HEK293 (cell line): ENCODE measurements at regions not wholly inside any gene's neighbourhood (a gene's known extent, or its start where the extent isn't known, plus 50 kb on each side); places are given as distances from the start of the nearest gene placed in this dataset.

Source experiments
- CTCF ChIA-PET: fragments of 350-600 bp; formaldehyde crosslinking; extraction: SDS; loops from one replicate; lab custom pipeline; 2021; ENCODE audit warnings: antibody characterized with exemption; lab: Yijun Ruan, JAX
- POLR2A ChIA-PET: fragments of 300-600 bp; formaldehyde crosslinking; extraction: SDS; loops from one replicate; lab custom pipeline; 2020; ENCODE audit warnings: antibody characterized with exemption, inconsistent platforms; lab: Yijun Ruan, JAX
- H3K27ac ChIP-seq: fragments of 200-500 bp; sonication (Bioruptor generic); 2 replicates; pipeline ENCODE4 v1.5.1; 2014; ENCODE audit warnings: low read depth, low read length, control low read depth, inconsistent platforms; ENCODE audit errors: extremely low read depth
- H3K36me3 ChIP-seq, 2 experiments: fragments of 200-500 bp in 1 of 2; sonication (Bioruptor generic) in 1 of 2; 1 replicate in 1 of 2; 2 replicates in 1 of 2; pipeline ENCODE4 v1.5.1; 2014 to 2017; ENCODE audit warnings: inconsistent platforms in 2 of 2, low read length in 2 of 2; ENCODE audit not compliant: control insufficient read depth in 2 of 2, insufficient read depth in 1 of 2
- H3K4me1 ChIP-seq: fragments of 200-500 bp; sonication (Bioruptor generic); 2 replicates; pipeline ENCODE4 v1.5.1; 2014; ENCODE audit warnings: mild to moderate bottlenecking, low read length, inconsistent platforms; ENCODE audit not compliant: control insufficient read depth, insufficient read depth
- H3K4me3 ChIP-seq: 2 replicates; pipeline ENCODE4 v1.5.1; 2011; ENCODE audit warnings: low read depth, mild to moderate bottlenecking, control low read depth, low read length, moderate library complexity
- H3K9me3 ChIP-seq: fragments of 200-500 bp; sonication (Bioruptor generic); 2 replicates; pipeline ENCODE4 v1.5.1; 2014; ENCODE audit warnings: low read depth, low read length, inconsistent platforms; ENCODE audit not compliant: control insufficient read depth, insufficient read depth
- EGR2 ChIP-seq: fragments of 450-650 bp; formaldehyde crosslinking; IDR thresholded peaks from 2 replicates; pipeline ENCODE4 v1.5.1; 2016; ENCODE audit warnings: low read depth, missing biosample characterization, missing genetic modification characterization
- FEZF1 ChIP-seq: fragments of 450-650 bp; formaldehyde crosslinking; IDR thresholded peaks from 2 replicates; pipeline ENCODE4 v1.5.1; 2016; ENCODE audit warnings: missing biosample characterization, missing genetic modification characterization
- GLI2 ChIP-seq: fragments of 450-650 bp; formaldehyde crosslinking; IDR thresholded peaks from 2 replicates; pipeline ENCODE4; 2017; ENCODE audit warnings: missing biosample characterization, missing genetic modification characterization, low read depth, borderline replicate concordance
- REST ChIP-seq: fragments of 450-650 bp; formaldehyde crosslinking; IDR thresholded peaks from 2 replicates; pipeline ENCODE4 v1.5.1; 2016; ENCODE audit warnings: missing biosample characterization, missing genetic modification characterization
- TSHZ1 ChIP-seq: fragments of 450-650 bp; formaldehyde crosslinking; IDR thresholded peaks from 2 replicates; pipeline ENCODE4 v1.5.1; 2016; ENCODE audit warnings: missing biosample characterization, missing genetic modification characterization, borderline replicate concordance
- ZBTB17 ChIP-seq: fragments of 450-650 bp; formaldehyde crosslinking; IDR thresholded peaks from 2 replicates; pipeline ENCODE4 v1.5.1; 2016; ENCODE audit warnings: missing biosample characterization, missing genetic modification characterization
- ZFP41 ChIP-seq: fragments of 450-650 bp; formaldehyde crosslinking; IDR thresholded peaks from 2 replicates; pipeline ENCODE4 v1.5.1; 2016; ENCODE audit warnings: missing biosample characterization, missing genetic modification characterization, borderline replicate concordance
- ZNF280D ChIP-seq: fragments of 450-650 bp; formaldehyde crosslinking; IDR thresholded peaks from 2 replicates; pipeline ENCODE4 v1.5.1; 2016; ENCODE audit warnings: missing biosample characterization, missing genetic modification characterization
- ZNF362 ChIP-seq: fragments of 450-650 bp; formaldehyde crosslinking; IDR thresholded peaks from 2 replicates; pipeline ENCODE4 v1.5.1; 2016; ENCODE audit warnings: missing biosample characterization, missing genetic modification characterization
- ZNF366 ChIP-seq: fragments of 450-650 bp; formaldehyde crosslinking; conservative IDR thresholded peaks from 2 replicates; pipeline ENCODE4 v1.5.1; 2016; ENCODE audit warnings: missing biosample characterization, missing genetic modification characterization
- ZNF48 ChIP-seq: fragments of 450-650 bp; formaldehyde crosslinking; IDR thresholded peaks from 2 replicates; pipeline ENCODE4 v1.5.1; 2016; ENCODE audit warnings: missing biosample characterization, missing genetic modification characterization
- ZNF544 ChIP-seq: fragments of 450-650 bp; formaldehyde crosslinking; IDR thresholded peaks from 2 replicates; pipeline ENCODE4 v1.5.0; 2017; ENCODE audit warnings: missing biosample characterization, missing genetic modification characterization
- ZNF571 ChIP-seq: fragments of 450-650 bp; formaldehyde crosslinking; IDR thresholded peaks from 2 replicates; pipeline ENCODE4 v1.5.0; 2017; ENCODE audit warnings: missing biosample characterization, missing genetic modification characterization
- ZNF639 ChIP-seq: fragments of 450-650 bp; formaldehyde crosslinking; IDR thresholded peaks from 2 replicates; pipeline ENCODE4 v1.5.1; 2016; ENCODE audit warnings: missing biosample characterization, missing genetic modification characterization
- ZNF701 ChIP-seq: fragments of 450-650 bp; formaldehyde crosslinking; IDR thresholded peaks from 2 replicates; pipeline ENCODE4 v1.5.1; 2016; ENCODE audit warnings: missing biosample characterization, missing genetic modification characterization
- ZNF777 ChIP-seq: fragments of 450-650 bp; formaldehyde crosslinking; IDR thresholded peaks from 2 replicates; pipeline ENCODE4 v1.5.1; 2017; ENCODE audit warnings: missing biosample characterization, missing genetic modification characterization, borderline replicate concordance
- ZNF785 ChIP-seq: fragments of 450-650 bp; formaldehyde crosslinking; IDR thresholded peaks from 2 replicates; pipeline ENCODE4 v1.5.1; 2016; ENCODE audit warnings: missing biosample characterization, missing genetic modification characterization
- ZNF791 ChIP-seq: fragments of 450-650 bp; formaldehyde crosslinking; IDR thresholded peaks from 2 replicates; pipeline ENCODE4 v1.5.1; 2016; ENCODE audit warnings: missing biosample characterization, missing genetic modification characterization

GRCh38 chr5:133728475-133728874 is 116.1 kb upstream of the FSTL4 start:
- no peak for TF ChIP-seq ZBTB17 (tag by site-specific recombination)
- TF ChIP-seq ZNF366 (tag by site-specific recombination): 0 out of 2 replicates have a peak, but pooled peaks have one; percentile 12
- POLR2A ChIA-PET: no interaction called here
- no peak overlapping the region for H3K27ac ChIP-seq

GRCh38 chr5:133727636-133728035 is 115.3 kb upstream of the FSTL4 start:
- TF ChIP-seq ZNF639 (tag by site-specific recombination) (no peak), ZFP41 (tag by site-specific recombination) (no peak), REST (tag by site-specific recombination) (no peak), ZNF777 (tag by site-specific recombination) (no peak), ZNF362 (tag by site-specific recombination) (no peak), ZNF280D (tag by site-specific recombination) (no peak), ZNF571 (no peak), ZNF791 (no peak), ZNF785 (tag by site-specific recombination) (no peak), TSHZ1 (tag by site-specific recombination) (no peak), EGR2 (tag by site-specific recombination) (no peak), ZNF701 (tag by site-specific recombination) (no peak), FEZF1 (no peak), GLI2 (tag by site-specific recombination) (no peak), ZNF48 (tag by site-specific recombination) (no peak), ZNF544 (tag by site-specific recombination) (no peak)
- Histone ChIP-seq H3K36me3 (no peaks in the 10 kb centered on the region), H3K9me3 (no peaks in the 10 kb centered on the region; the same call in 1 of the 2 replicates), H3K4me1 (no peaks in the 10 kb centered on the region), H3K4me3 (no peak overlapping the region), H3K27ac (no peak overlapping the region)
- ChIA-PET POLR2A (no interaction called here), CTCF (interaction anchor here (0.6 to 1.4 kb wide), 2 partner anchors 29 to 267 kb away, joined by 3 read pairs; no protein-coding TSS in a partner anchor)

More at GRCh38 chr5:133728475-133728874, 116.1 kb upstream of the FSTL4 start:
- Histone ChIP-seq H3K9me3 (no peaks in the 10 kb centered on the region; the same call in 1 of the 2 replicates), H3K4me1 (no peaks in the 10 kb centered on the region), H3K36me3 (no peaks in the 10 kb centered on the region), H3K4me3 (no peak overlapping the region)
- CTCF ChIA-PET: interaction anchor here (1.4 kb wide), 1 partner anchor 268 kb away, joined by 3 read pairs; no protein-coding TSS in a partner anchor
